RWPE2 (cell line): ENCODE measurements at regions not wholly inside any gene's neighbourhood (a gene's known extent, or its start where the extent isn't known, plus 50 kb on each side); places are given as distances from the start of the nearest gene placed in this dataset.
A peak's percentile ranks its signal among the peaks of the same experiment; 100 is the strongest.

Source experiments
- ATAC-seq: fragments of 200-7000 bp; cut with Tn5 transposase; 3 replicates; pipeline ENCODE4 v1.9.1; 2021; ENCODE audit warnings: low read depth
- DNase-seq: peaks from one replicate; pipeline ENCODE4 v3.0.0-alpha.2; 2020; ENCODE audit warnings: low spot score
- H3K27ac ChIP-seq: fragments of 450-650 bp; 2 replicates; pipeline ENCODE4 v1.5.1; 2017; ENCODE audit warnings: mild to moderate bottlenecking; ENCODE audit not compliant: poor library complexity, severe bottlenecking
- H3K27me3 ChIP-seq: fragments of 250-450 bp; sonication (Bioruptor Pico); 2 replicates; pipeline ENCODE4 v1.5.1; 2021; ENCODE audit warnings: mild to moderate bottlenecking, moderate library complexity; ENCODE audit not compliant: insufficient read depth, poor library complexity, severe bottlenecking
- H3K36me3 ChIP-seq: fragments of 250-450 bp; sonication (Bioruptor Pico); 2 replicates; pipeline ENCODE4 v1.5.1; 2020; ENCODE audit warnings: low read depth, mild to moderate bottlenecking, moderate library complexity
- H3K4me1 ChIP-seq: fragments of 250-450 bp; sonication (Bioruptor Pico); 2 replicates; pipeline ENCODE4 v1.5.1; 2021; ENCODE audit warnings: mild to moderate bottlenecking, moderate library complexity; ENCODE audit not compliant: insufficient read depth, poor library complexity, severe bottlenecking
- H3K4me3 ChIP-seq: fragments of 250-450 bp; sonication (Bioruptor Pico); 2 replicates; pipeline ENCODE4 v1.5.1; 2021; ENCODE audit warnings: mild to moderate bottlenecking, moderate library complexity; ENCODE audit not compliant: severe bottlenecking
- H3K9me3 ChIP-seq: fragments of 250-450 bp; sonication (Bioruptor Pico); 2 replicates; pipeline ENCODE4 v1.5.1; 2021; ENCODE audit warnings: mild to moderate bottlenecking, moderate library complexity; ENCODE audit not compliant: severe bottlenecking
- CTCF ChIP-seq: fragments of 450-650 bp; IDR thresholded peaks from one replicate; pipeline ENCODE4 v1.5.1; 2017; ENCODE audit warnings: mild to moderate bottlenecking, moderate library complexity; ENCODE audit not compliant: poor library complexity, severe bottlenecking

- DNase-seq (no peak), ATAC-seq (no peak)
- no peak overlapping the region for H3K4me3 ChIP-seq
- no peaks in the 10 kb centered on the region for H3K36me3 ChIP-seq
- no peak for TF ChIP-seq CTCF
- no peaks in the 10 kb centered on the region for H3K9me3 ChIP-seq
- H3K4me1 ChIP-seq, result no peaks in the 10 kb centered on the region
- no peaks in the 10 kb centered on the region for H3K27me3 ChIP-seq
- no peak overlapping the region for H3K27ac ChIP-seq
Observed at GRCh38 chrX:121455890-121456289, 408.5 kb downstream of the GLUD2 start.

GRCh38 chrX:121456315-121456714, 408.9 kb downstream of the GLUD2 start:
- DNase-seq (no peak), ATAC-seq (no peak)
- TF ChIP-seq CTCF, result no peak
- Histone ChIP-seq H3K36me3 (no peaks in the 10 kb centered on the region), H3K9me3 (no peaks in the 10 kb centered on the region), H3K4me1 (no peaks in the 10 kb centered on the region), H3K27ac (no peak overlapping the region), H3K27me3 (no peaks in the 10 kb centered on the region), H3K4me3 (no peak overlapping the region)

GRCh38 chrX:121457096-121457495, 409.7 kb downstream of the GLUD2 start:
- no peak overlapping the region for H3K4me3 ChIP-seq
- H3K27me3 ChIP-seq, result no peaks in the 10 kb centered on the region
- no peaks in the 10 kb centered on the region for H3K36me3 ChIP-seq
- DNase-seq (no peak), ATAC-seq (no peak)
- no peaks in the 10 kb centered on the region for H3K4me1 ChIP-seq
- no peak overlapping the region for H3K27ac ChIP-seq
- no peaks in the 10 kb centered on the region for H3K9me3 ChIP-seq
- no peak for TF ChIP-seq CTCF

GRCh38 chrX:121479406-121479805, 432.0 kb downstream of the GLUD2 start:
- DNase-seq (no peak), ATAC-seq (no peak)
- peak; percentile 18 for TF ChIP-seq CTCF
- H3K4me1 ChIP-seq, result no peaks in the 10 kb centered on the region
- no peaks in the 10 kb centered on the region for H3K27me3 ChIP-seq
- H3K36me3 ChIP-seq, result no peaks in the 10 kb centered on the region
- no peak overlapping the region for H3K27ac ChIP-seq
- H3K4me3 ChIP-seq, result no peak overlapping the region
- H3K9me3 ChIP-seq, result no peaks in the 10 kb centered on the region

GRCh38 chrX:121496966-121497365, 449.6 kb downstream of the GLUD2 start:
- Histone ChIP-seq H3K9me3 (no peaks in the 10 kb centered on the region), H3K36me3 (no peaks in the 10 kb centered on the region), H3K4me3 (no peak overlapping the region), H3K4me1 (no peaks in the 10 kb centered on the region), H3K27me3 (no peaks in the 10 kb centered on the region), H3K27ac (no peak overlapping the region)
- ATAC-seq (no peak), DNase-seq (no peak)
- TF ChIP-seq CTCF, result no peak
